ENCODE measurements at regions not wholly inside any gene's neighbourhood (a gene's known extent, or its start where the extent isn't known, plus 50 kb on each side); places are given as distances from the start of the nearest gene placed in this dataset.

DNA sequence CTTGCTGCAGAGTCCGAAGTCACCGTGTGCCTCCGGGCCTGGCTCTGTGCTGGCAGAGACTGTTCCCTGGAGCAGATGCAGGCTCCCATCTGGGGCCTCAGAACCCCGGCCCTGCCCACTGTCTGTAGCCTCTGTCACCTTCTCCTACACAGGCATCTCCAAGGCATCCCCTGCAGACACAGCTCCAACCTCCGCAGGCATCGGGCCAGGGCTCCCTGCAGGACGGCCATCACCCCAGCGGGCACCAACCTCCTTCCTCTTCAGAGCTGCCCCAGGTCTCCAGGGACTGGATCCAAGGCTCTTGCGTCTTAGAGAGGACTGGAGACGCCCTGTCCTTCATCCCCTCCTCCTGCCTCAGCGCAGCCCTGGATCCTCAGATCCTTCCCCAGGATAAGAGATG, 69.9 kb upstream of the MYL10 start:
- no peak overlapping the region for H3K4me3 Mint-ChIP-seq
- H3K36me3 ChIP-seq (ENCODE audit: insufficient read depth, low read length): no peaks in the 10 kb centered on the region
- H3K4me3 ChIP-seq (ENCODE audit: low read length): no peak overlapping the region
- no peak for DNase-seq
- H3K27me3 Mint-ChIP-seq: no peaks in the 10 kb centered on the region
- no peaks in the 10 kb centered on the region for H3K4me1 Mint-ChIP-seq (ENCODE audit: low read depth)
- CTCF ChIA-PET: no interaction called here
- intact Hi-C loops (cut with DNase I, micrococcal nuclease): no loop called here
- TF ChIP-seq, protein P1, sequence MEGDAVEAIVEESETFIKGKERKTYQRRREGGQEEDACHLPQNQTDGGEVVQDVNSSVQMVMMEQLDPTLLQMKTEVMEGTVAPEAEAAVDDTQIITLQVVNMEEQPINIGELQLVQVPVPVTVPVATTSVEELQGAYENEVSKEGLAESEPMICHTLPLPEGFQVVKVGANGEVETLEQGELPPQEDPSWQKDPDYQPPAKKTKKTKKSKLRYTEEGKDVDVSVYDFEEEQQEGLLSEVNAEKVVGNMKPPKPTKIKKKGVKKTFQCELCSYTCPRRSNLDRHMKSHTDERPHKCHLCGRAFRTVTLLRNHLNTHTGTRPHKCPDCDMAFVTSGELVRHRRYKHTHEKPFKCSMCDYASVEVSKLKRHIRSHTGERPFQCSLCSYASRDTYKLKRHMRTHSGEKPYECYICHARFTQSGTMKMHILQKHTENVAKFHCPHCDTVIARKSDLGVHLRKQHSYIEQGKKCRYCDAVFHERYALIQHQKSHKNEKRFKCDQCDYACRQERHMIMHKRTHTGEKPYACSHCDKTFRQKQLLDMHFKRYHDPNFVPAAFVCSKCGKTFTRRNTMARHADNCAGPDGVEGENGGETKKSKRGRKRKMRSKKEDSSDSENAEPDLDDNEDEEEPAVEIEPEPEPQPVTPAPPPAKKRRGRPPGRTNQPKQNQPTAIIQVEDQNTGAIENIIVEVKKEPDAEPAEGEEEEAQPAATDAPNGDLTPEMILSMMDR (IDR thresholded peaks at IDR 0.05): no peak
- no peak overlapping the region for H3K27ac Mint-ChIP-seq
- H3K36me3 Mint-ChIP-seq (ENCODE audit: low read depth): no peaks in the 10 kb centered on the region
- H3K4me1 ChIP-seq (ENCODE audit: insufficient read depth, low read length): no peaks in the 10 kb centered on the region
- no peak overlapping the region for H3K27ac ChIP-seq (ENCODE audit: low read depth in 1 of 2, low read length in 2 of 2)
- H3K27me3 ChIP-seq (ENCODE audit: control insufficient read depth in 1 of 2, insufficient read depth in 2 of 2, low read length in 2 of 2): no peaks in the 10 kb centered on the region
- no peak for ATAC-seq (ENCODE audit: poor library complexity)
- POLR2A ChIA-PET: no interaction called here
- no peaks in the 10 kb centered on the region for H3K9me3 Mint-ChIP-seq
- H3K9me3 ChIP-seq (ENCODE audit: control insufficient read depth in 1 of 2, insufficient read depth in 1 of 2, low read length in 2 of 2): no peaks in the 10 kb centered on the region

DNA sequence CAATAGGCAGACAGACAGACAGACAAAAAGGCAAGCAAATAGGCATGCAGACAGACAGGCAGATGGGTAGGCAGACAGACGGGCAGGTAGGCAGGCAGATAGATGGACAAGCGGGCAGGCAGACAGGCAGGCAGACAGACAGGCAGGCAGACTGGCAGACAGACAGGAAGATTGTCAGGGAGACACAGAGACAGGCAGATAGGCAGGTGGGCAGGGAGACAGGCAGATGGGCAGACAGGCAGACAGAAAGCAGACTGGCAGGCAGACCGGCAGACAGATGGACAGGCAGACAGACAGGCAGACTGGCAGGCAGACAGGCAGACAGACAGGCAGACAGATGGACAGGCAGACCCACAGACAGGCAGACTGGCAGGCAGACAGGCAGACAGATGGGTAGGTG, 70.3 kb upstream of the MYL10 start:
- CTCF ChIA-PET: no interaction called here
- no peak overlapping the region for H3K27ac ChIP-seq (ENCODE audit: low read depth in 1 of 2, low read length in 2 of 2)
- intact Hi-C loops (cut with DNase I, micrococcal nuclease): no loop called here
- ATAC-seq (ENCODE audit: poor library complexity): no peak
- TF ChIP-seq, protein P1 (IDR thresholded peaks at IDR 0.05): no peak
- Mint-ChIP-seq H3K4me1 (ENCODE audit: low read depth) (no peaks in the 10 kb centered on the region), H3K27ac (no peak overlapping the region), H3K9me3 (no peaks in the 10 kb centered on the region), H3K27me3 (no peaks in the 10 kb centered on the region), H3K4me3 (no peak overlapping the region), H3K36me3 (ENCODE audit: low read depth) (no peaks in the 10 kb centered on the region)
- DNase-seq: no peak
- POLR2A ChIA-PET: no interaction called here
- no peak overlapping the region for H3K4me3 ChIP-seq (ENCODE audit: low read length)
- no peaks in the 10 kb centered on the region for H3K4me1 ChIP-seq (ENCODE audit: insufficient read depth, low read length)
- H3K27me3 ChIP-seq (ENCODE audit: control insufficient read depth in 1 of 2, insufficient read depth in 2 of 2, low read length in 2 of 2): no peaks in the 10 kb centered on the region
- no peaks in the 10 kb centered on the region for H3K9me3 ChIP-seq (ENCODE audit: control insufficient read depth in 1 of 2, insufficient read depth in 1 of 2, low read length in 2 of 2)
- H3K36me3 ChIP-seq (ENCODE audit: insufficient read depth, low read length): no peaks in the 10 kb centered on the region

DNA sequence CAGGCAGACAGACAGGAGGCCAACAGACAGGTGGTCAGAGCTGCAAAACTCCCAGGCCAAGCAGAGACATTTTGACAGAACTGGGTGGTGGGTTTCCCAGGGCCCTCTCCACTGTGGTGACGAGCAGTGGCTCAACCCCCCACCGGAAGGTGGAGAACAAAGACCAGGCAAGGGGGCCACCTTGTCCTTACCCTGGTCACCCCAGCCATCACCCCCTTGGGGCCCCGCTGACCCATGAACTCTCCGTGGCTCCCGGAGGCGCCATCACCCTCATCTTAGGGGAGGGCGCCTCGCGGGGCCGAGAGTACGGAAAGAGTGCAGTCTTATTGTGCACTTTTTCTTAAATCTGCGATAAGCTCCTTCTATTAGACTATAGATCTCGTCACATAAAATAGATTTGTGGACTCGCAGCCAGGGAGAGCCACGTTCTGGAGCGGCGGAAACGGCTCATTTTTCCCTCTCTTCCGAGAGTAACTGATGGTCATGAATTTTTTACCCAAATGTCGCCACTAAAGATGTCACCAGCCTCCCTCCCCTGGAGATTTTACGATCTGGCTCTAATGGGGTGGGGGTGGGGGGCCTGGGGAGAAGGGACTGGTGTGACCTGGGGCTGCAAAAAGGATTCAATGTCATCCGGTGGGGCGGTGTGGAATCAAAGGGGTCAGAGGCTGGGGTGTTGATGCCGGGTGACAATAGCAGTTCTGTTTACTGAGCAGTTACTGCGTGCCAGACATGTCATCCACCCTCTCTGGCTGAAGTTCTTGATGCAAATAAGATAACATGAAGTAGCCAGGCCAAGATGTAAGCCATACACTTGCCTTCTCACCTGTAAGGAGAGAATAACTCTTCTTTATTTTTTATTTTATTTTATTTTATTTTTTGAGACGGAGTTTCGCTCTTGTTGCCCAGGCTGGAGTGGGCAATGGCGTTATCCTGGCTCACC, 71.1 kb upstream of the MYL10 start:
- Mint-ChIP-seq H3K4me1 (ENCODE audit: low read depth) (no peaks in the 10 kb centered on the region), H3K27me3 (no peaks in the 10 kb centered on the region), H3K27ac (no peak overlapping the region), H3K36me3 (ENCODE audit: low read depth) (no peaks in the 10 kb centered on the region), H3K9me3 (no peaks in the 10 kb centered on the region), H3K4me3 (no peak overlapping the region)
- DNase-seq (no peak), ATAC-seq (ENCODE audit: poor library complexity) (no peak)
- TF ChIP-seq, protein P1 (IDR thresholded peaks at IDR 0.05): no peak
- POLR2A ChIA-PET: no interaction called here
- no peaks in the 10 kb centered on the region for H3K36me3 ChIP-seq (ENCODE audit: insufficient read depth, low read length)
- intact Hi-C loops (cut with DNase I, micrococcal nuclease): no loop called here
- H3K4me1 ChIP-seq (ENCODE audit: insufficient read depth, low read length): no peaks in the 10 kb centered on the region
- CTCF ChIA-PET: no interaction called here
- H3K27me3 ChIP-seq (ENCODE audit: control insufficient read depth in 1 of 2, insufficient read depth in 2 of 2, low read length in 2 of 2): no peaks in the 10 kb centered on the region
- no peak overlapping the region for H3K27ac ChIP-seq (ENCODE audit: low read depth in 1 of 2, low read length in 2 of 2)
- no peaks in the 10 kb centered on the region for H3K9me3 ChIP-seq (ENCODE audit: control insufficient read depth in 1 of 2, insufficient read depth in 1 of 2, low read length in 2 of 2)
- H3K4me3 ChIP-seq (ENCODE audit: low read length): no peak overlapping the region
